HepG2 (cell line): ENCODE measurements at regions not wholly inside any gene's neighbourhood (a gene's known extent, or its start where the extent isn't known, plus 50 kb on each side); places are given as distances from the start of the nearest gene placed in this dataset.

Experiments
- ATAC-seq: fragments of 200-7000 bp; cut with Tn5 transposase; 3 replicates; pipeline ENCODE4 v1.9.1; 2020; ENCODE audit warnings: mild to moderate bottlenecking, moderate library complexity
- BruUV-seq: library from RNA; stranded (reverse); fragments of 400-500 nt; replicated peaks from 2 replicates; lab custom pipeline; 2021; lab: Mats Ljungman, UMichigan
- CTCF ChIA-PET: fragments of 300-600 bp; formaldehyde crosslinking; extraction: SDS; loops from one replicate; lab custom pipeline; 2021; ENCODE audit warnings: low total read pairs, inconsistent platforms, low intra/inter-chr PET ratio; lab: Yijun Ruan, JAX
- POLR2A ChIA-PET: fragments of 350-600 bp; sonication (Branson Sonifier 250); formaldehyde crosslinking; loops from one replicate; lab custom pipeline; 2020; ENCODE audit warnings: antibody characterized with exemption, inconsistent platforms; lab: Yijun Ruan, JAX
- DNase-seq: peaks from one replicate; pipeline ENCODE4 v3.0.0-alpha.2; 2015; ENCODE audit warnings: low spot score
- FAIRE-seq: peaks from 3 replicates; lab custom pipeline; 2011; peaks lifted over from hg19 to GRCh38; lab: Jason Lieb, UNC
- H2AFZ ChIP-seq: one replicate; pipeline ENCODE4 v1.6.1; 2011; ENCODE audit warnings: low read length, inconsistent platforms
- H3K27ac ChIP-seq: fragments of 300-600 bp; 3 replicates; pipeline ENCODE4 v1.8.0; 2011; ENCODE audit warnings: mixed run types, mild to moderate bottlenecking, mixed read lengths, low read length, inconsistent platforms; ENCODE audit not compliant: insufficient read depth; ENCODE audit errors: extremely low read length
- H3K27me3 ChIP-seq, 2 experiments: fragments of 200-600 bp in 1 of 2; 2 replicates in 1 of 2; 3 replicates in 1 of 2; pipeline versions ENCODE4 v1.6.0 to v1.8.0; 2011; ENCODE audit warnings: low read length in 2 of 2, mild to moderate bottlenecking in 2 of 2, moderate library complexity in 2 of 2, inconsistent platforms in 1 of 2; ENCODE audit not compliant: insufficient read depth in 2 of 2, control insufficient read depth in 1 of 2
- H3K36me3 ChIP-seq, 2 experiments: fragments of 200-600 bp in 1 of 2; replicated peaks in 1 of 2; 2 replicates in 1 of 2; 3 replicates in 1 of 2; pipeline versions ENCODE4 v1.5.1 to v1.8.0; 2011; ENCODE audit warnings: low read length in 2 of 2, inconsistent platforms in 1 of 2; ENCODE audit not compliant: insufficient read depth in 2 of 2, control insufficient read depth in 1 of 2
- H3K4me1 ChIP-seq: 2 replicates; pipeline ENCODE4 v1.5.1; 2012; ENCODE audit warnings: low read length, inconsistent platforms; ENCODE audit not compliant: insufficient read depth
- H3K4me2 ChIP-seq: 2 replicates; pipeline ENCODE4 v1.6.0; 2011; ENCODE audit warnings: low read depth, low read length, inconsistent platforms
- H3K4me3 ChIP-seq, 3 experiments: fragments of 200-600 bp in 1 of 3; sonication (generic), shearing (Covaris generic) in 1 of 3; replicated peaks in 1 of 3; 2 replicates each; pipeline ENCODE4 v1.5.1; 2011 to 2016; ENCODE audit warnings: low read length in 3 of 3, inconsistent platforms in 2 of 3, low read depth in 2 of 3, mild to moderate bottlenecking in 2 of 3, control low read depth in 1 of 3, mixed read lengths in 1 of 3; ENCODE audit not compliant: insufficient read depth in 1 of 3
- H3K79me2 ChIP-seq: one replicate; pipeline ENCODE4 v1.6.1; 2011; ENCODE audit warnings: low read length, inconsistent platforms; ENCODE audit not compliant: insufficient read depth
- H3K9ac ChIP-seq: 2 replicates; pipeline ENCODE4 v1.6.0; 2011; ENCODE audit warnings: mild to moderate bottlenecking, low read depth, low read length, inconsistent platforms; ENCODE audit not compliant: insufficient read depth
- H3K9me3 ChIP-seq: 2 replicates; pipeline ENCODE4 v1.5.1; 2012; ENCODE audit warnings: mild to moderate bottlenecking, low read length
- H4K20me1 ChIP-seq: 2 replicates; pipeline ENCODE4 v1.6.0; 2011; ENCODE audit warnings: inconsistent platforms, mild to moderate bottlenecking, low read length, moderate library complexity; ENCODE audit not compliant: insufficient read depth
- JDP2 ChIP-seq: sonication (generic); formaldehyde crosslinking; IDR thresholded peaks from 2 replicates; pipeline ENCODE4 v1.8.1; 2022; ENCODE audit warnings: missing genetic modification reagents, borderline replicate concordance
- SIX4 ChIP-seq: sonication (generic); formaldehyde crosslinking; IDR thresholded peaks from 2 replicates; pipeline ENCODE4 v1.4.0; 2020; ENCODE audit warnings: missing genetic modification reagents
- SMYD3 ChIP-seq: sonication (generic); formaldehyde crosslinking; IDR thresholded peaks from 2 replicates; pipeline ENCODE4 v1.8.1; 2023; ENCODE audit warnings: mild to moderate bottlenecking, missing genetic modification reagents
- ZNF44 ChIP-seq: sonication (generic); formaldehyde crosslinking; IDR thresholded peaks from 2 replicates; pipeline ENCODE4 v1.5.1; 2020; ENCODE audit warnings: mild to moderate bottlenecking, missing genetic modification reagents
- ZNF614 ChIP-seq: IDR thresholded peaks from 2 replicates; pipeline ENCODE4 v1.6.1; 2018; ENCODE audit warnings: missing biosample characterization, missing genetic modification reagents, inconsistent platforms, borderline replicate concordance
- ZNF816 ChIP-seq: sonication (generic); formaldehyde crosslinking; IDR thresholded peaks from 2 replicates; pipeline ENCODE4 v1.8.0; 2022; ENCODE audit warnings: missing genetic modification reagents, mild to moderate bottlenecking, borderline replicate concordance
- WGBS: methylation state at CpG from one replicate; pipeline ENCODE4 v1.1.6; 2017; ENCODE audit warnings: low lambda C conversion rate; 5-methylcytosine and 5-hydroxymethylcytosine counted together
- in situ Hi-C: cut with HindIII; loops from 2 replicates; pipeline ENCODE4 v1.10.0; 2017; ENCODE audit warnings: low pct_unique_long_range_greater_than_20kb; ENCODE audit not compliant: extremely low pct_ligation_motif_present
- intact Hi-C: fragments of 100-400 bp; cut with micrococcal nuclease; formaldehyde crosslinking; loops from one replicate; pipeline ENCODE4 v1.10.0; 2022; ENCODE audit not compliant: unreplicated experiment
- TF ChIP-seq, protein P1 (sequence below): sonication (generic); formaldehyde crosslinking; conservative IDR thresholded peaks from 2 replicates; pipeline ENCODE4 v1.4.0; 2020; ENCODE audit warnings: missing genetic modification reagents
- TF ChIP-seq, protein P2 (sequence below), 2 experiments: fragments of 450-650 bp in 1 of 2; sonication (generic) in 1 of 2; formaldehyde crosslinking in 1 of 2; IDR thresholded peaks; 2 replicates each; pipeline versions ENCODE4 v1.6.1 to v1.8.0; 2016 to 2022; ENCODE audit warnings: antibody characterized with exemption in 1 of 2, mild to moderate bottlenecking in 1 of 2, missing genetic modification reagents in 1 of 2
- TF ChIP-seq, protein P3 (sequence below): sonication (generic); formaldehyde crosslinking; IDR thresholded peaks from 2 replicates; pipeline ENCODE4 v1.5.0; 2020; ENCODE audit warnings: missing genetic modification reagents, mild to moderate bottlenecking, borderline replicate concordance

DNA sequence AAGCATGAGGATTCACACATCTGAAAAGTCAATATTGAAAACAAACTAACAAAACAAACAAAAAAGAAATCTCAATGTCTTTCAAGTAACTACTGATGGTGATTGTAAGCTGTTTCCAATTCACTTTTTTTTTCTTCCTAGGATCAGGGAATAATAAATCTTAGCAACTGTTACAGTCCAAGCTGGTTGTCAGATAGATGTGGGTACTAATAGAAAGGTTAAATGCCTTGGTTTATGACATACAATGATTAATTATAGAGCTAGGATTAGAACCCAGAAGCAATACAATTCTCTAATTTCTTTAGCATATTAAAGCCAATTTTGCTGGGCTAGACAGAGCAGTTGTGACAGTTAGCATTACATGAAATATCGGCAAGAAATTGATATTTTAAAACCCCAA, 1301.6 kb downstream of the EPHA7 start:
- Histone ChIP-seq H3K4me1 (no peaks in the 10 kb centered on the region), H3K27me3 (no peaks in the 10 kb centered on the region), H4K20me1 (no peaks in the 10 kb centered on the region), H2AFZ (no peak overlapping the region), H3K9ac (no peak overlapping the region), H3K4me2 (no peak overlapping the region), H3K79me2 (no peaks in the 10 kb centered on the region), H3K4me3 (no peak overlapping the region), H3K27ac (no peak overlapping the region), H3K36me3 (no peaks in the 10 kb centered on the region), H3K9me3 (no peaks in the 10 kb centered on the region)
- intact Hi-C loops, result no loop called here
- ChIA-PET POLR2A (no interaction called here), CTCF (no interaction called here)
- WGBS, result 0% methylated on average over 1 of the region's 1 CpG
- BruUV-seq, result no TSS peak
- FAIRE-seq (no peak), DNase-seq (no peak), ATAC-seq (no peak)
- in situ Hi-C loops, result no loop called here
- TF ChIP-seq SIX4, result no peak
- TF ChIP-seq SMYD3 (CRISPR knock-in tag), result no peak
- TF ChIP-seq JDP2, result no peak
- no peak for TF ChIP-seq ZNF44 (CRISPR knock-in tag)
- TF ChIP-seq, protein P1, sequence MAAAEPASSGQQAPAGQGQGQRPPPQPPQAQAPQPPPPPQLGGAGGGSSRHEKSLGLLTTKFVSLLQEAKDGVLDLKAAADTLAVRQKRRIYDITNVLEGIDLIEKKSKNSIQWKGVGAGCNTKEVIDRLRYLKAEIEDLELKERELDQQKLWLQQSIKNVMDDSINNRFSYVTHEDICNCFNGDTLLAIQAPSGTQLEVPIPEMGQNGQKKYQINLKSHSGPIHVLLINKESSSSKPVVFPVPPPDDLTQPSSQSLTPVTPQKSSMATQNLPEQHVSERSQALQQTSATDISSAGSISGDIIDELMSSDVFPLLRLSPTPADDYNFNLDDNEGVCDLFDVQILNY (CRISPR knock-in tag), result no peak
- TF ChIP-seq, protein P2, sequence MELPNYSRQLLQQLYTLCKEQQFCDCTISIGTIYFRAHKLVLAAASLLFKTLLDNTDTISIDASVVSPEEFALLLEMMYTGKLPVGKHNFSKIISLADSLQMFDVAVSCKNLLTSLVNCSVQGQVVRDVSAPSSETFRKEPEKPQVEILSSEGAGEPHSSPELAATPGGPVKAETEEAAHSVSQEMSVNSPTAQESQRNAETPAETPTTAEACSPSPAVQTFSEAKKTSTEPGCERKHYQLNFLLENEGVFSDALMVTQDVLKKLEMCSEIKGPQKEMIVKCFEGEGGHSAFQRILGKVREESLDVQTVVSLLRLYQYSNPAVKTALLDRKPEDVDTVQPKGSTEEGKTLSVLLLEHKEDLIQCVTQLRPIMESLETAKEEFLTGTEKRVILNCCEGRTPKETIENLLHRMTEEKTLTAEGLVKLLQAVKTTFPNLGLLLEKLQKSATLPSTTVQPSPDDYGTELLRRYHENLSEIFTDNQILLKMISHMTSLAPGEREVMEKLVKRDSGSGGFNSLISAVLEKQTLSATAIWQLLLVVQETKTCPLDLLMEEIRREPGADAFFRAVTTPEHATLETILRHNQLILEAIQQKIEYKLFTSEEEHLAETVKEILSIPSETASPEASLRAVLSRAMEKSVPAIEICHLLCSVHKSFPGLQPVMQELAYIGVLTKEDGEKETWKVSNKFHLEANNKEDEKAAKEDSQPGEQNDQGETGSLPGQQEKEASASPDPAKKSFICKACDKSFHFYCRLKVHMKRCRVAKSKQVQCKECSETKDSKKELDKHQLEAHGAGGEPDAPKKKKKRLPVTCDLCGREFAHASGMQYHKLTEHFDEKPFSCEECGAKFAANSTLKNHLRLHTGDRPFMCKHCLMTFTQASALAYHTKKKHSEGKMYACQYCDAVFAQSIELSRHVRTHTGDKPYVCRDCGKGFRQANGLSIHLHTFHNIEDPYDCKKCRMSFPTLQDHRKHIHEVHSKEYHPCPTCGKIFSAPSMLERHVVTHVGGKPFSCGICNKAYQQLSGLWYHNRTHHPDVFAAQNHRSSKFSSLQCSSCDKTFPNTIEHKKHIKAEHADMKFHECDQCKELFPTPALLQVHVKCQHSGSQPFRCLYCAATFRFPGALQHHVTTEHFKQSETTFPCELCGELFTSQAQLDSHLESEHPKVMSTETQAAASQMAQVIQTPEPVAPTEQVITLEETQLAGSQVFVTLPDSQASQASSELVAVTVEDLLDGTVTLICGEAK (IDR thresholded peaks at IDR 0.05), result no peak
- TF ChIP-seq, protein P2 (CRISPR knock-in tag; IDR thresholded peaks at IDR 0.05), result no peak
- TF ChIP-seq, protein P3, sequence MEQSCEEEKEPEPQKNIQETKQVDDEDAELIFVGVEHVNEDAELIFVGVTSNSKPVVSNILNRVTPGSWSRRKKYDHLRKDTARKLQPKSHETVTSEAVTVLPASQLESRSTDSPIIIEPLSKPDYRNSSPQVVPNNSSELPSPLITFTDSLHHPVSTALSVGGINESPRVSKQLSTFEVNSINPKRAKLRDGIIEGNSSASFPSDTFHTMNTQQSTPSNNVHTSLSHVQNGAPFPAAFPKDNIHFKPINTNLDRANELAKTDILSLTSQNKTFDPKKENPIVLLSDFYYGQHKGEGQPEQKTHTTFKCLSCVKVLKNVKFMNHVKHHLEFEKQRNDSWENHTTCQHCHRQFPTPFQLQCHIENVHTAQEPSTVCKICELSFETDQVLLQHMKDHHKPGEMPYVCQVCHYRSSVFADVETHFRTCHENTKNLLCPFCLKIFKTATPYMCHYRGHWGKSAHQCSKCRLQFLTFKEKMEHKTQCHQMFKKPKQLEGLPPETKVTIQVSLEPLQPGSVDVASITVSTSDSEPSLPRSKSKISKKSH, result no peak
- no peak for TF ChIP-seq ZNF816 (CRISPR knock-in tag)
- TF ChIP-seq ZNF614 (CRISPR knock-in tag), result no peak
